ENCODE measurements at regions not wholly inside any gene's neighbourhood (a gene's known extent, or its start where the extent isn't known, plus 50 kb on each side); places are given as distances from the start of the nearest gene placed in this dataset.

- DNase-seq: no peak
These were observed 215.9 kb downstream of the SP3 start for GRCh38 chr2:173749315-173749714.

DNA sequence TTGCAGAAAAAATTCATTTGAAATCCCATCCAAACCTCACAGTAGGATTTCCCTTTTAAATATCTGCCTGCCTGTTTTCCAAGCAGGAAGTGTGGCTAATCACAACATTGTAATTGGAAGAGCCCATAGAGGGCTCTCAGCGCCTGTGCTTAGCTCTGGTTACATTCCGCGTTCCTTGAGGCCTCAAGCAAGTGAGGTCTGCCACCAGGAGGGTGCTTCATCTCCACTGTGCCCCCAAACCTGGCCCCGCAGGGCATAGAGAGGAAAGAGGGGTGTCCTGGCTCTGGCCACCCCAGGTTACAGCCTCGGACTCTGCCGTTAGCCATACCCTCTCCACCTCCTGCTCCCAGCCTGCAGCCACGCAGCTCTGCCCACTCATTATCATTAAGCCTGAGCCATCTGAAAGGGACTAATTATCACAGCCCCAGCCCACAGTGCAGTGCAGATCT is 214.8 kb downstream of the SP3 start:
- DNase-seq: no peak

DNA sequence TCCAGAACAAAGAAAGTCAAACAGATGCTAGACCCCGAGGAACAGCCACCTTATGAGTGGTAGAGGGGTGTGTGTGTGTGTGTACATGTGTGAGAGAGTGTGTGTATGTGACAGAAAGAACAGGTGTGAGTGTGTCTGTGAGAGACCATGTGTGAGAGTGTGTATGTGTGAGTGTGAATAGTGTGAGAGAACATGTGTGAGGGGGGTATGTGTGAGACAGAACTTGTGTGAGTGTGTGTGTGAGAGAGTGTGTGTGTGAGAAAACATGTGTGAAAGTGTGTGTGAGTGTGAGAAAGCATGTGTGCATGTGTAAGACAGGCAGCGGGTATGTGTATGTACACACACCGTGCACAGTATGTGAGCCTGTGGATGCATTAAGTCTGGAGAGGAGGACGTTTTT is 214.3 kb downstream of the SP3 start:
- no peak for DNase-seq

- no peak for DNase-seq
These were observed 213.8 kb downstream of the SP3 start for GRCh38 chr2:173751245-173751975.

DNA sequence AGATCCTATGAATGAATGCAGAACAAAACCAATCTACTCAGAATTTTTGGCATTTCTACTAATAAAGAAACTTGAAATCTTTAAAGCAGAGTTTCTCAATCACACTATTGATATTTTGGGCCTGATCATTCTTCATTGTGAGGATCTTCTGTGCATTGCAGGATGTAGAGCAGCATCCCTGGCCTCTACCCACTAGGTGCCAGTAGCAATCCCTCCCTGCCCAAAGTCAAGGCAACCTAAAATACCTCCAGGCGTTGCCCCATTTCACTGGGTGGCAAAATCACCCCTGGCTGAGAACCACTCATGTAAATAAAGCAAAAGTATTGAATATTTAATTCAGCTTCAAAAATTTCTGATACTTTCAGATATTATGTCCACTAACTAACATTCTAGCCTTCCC is 213.0 kb downstream of the SP3 start:
- DNase-seq: no peak

GRCh38 chr2:173753441-173753840 is 211.7 kb downstream of the SP3 start:
- no peak for DNase-seq

GRCh38 chr2:173754165-173754564 is 211.0 kb downstream of the SP3 start:
- DNase-seq: no peak

- DNase-seq: no peak
These were observed 210.3 kb downstream of the SP3 start for GRCh38 chr2:173754837-173755236.

DNA sequence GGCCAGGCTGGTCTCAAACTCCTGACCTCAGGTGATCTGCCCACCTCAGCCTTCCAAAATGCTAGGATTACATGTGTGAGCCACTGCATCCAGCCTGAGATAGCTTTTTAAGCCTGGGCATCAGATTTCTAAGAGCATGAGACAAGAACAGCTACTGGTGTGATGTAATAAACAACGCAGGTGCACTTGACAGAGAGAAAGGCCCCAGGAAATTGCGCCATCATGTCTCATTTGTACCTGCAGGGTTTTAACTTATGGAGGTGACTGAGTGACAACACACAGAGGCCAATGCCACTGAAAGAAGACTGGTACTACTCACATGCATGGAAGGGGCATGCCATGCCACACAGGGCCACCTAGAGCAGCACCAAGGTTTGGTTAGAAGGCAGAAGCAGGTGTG is 209.4 kb downstream of the SP3 start:
- DNase-seq: no peak

DNA sequence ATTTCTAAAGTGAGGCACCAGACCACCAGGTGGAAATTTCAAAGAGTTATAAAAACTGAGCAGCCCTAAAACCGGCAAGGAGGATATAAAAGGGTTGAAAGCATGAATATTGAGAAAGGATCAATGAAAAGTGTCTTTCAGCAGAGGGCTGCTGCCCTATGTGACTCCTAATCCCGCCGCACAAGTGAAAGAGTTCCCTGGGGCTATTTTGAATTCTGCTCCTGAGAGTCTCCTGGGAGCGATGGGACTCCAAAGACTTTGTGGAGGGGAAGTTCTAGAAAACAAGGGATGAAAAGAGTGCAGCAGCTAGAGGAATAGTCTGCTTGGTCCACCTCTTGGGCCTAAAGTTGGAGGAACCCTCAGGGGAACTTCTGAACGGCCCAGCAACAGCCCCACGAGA is 205.2 kb downstream of the SP3 start:
- DNase-seq: no peak

GRCh38 chr2:173760553-173760952 is 204.6 kb downstream of the SP3 start:
- DNase-seq: no peak

- DNase-seq: no peak
These were observed 203.5 kb downstream of the SP3 start for GRCh38 chr2:173761603-173762119.

GRCh38 chr2:173762221-173762620 is 203.0 kb downstream of the SP3 start:
- no peak for DNase-seq

GRCh38 chr2:173762864-173763263 is 202.3 kb downstream of the SP3 start:
- DNase-seq: no peak

GRCh38 chr2:173763641-173764040 is 201.5 kb downstream of the SP3 start:
- no peak for DNase-seq

GRCh38 chr2:173764094-173764493 is 201.1 kb downstream of the SP3 start:
- DNase-seq: no peak

DNA sequence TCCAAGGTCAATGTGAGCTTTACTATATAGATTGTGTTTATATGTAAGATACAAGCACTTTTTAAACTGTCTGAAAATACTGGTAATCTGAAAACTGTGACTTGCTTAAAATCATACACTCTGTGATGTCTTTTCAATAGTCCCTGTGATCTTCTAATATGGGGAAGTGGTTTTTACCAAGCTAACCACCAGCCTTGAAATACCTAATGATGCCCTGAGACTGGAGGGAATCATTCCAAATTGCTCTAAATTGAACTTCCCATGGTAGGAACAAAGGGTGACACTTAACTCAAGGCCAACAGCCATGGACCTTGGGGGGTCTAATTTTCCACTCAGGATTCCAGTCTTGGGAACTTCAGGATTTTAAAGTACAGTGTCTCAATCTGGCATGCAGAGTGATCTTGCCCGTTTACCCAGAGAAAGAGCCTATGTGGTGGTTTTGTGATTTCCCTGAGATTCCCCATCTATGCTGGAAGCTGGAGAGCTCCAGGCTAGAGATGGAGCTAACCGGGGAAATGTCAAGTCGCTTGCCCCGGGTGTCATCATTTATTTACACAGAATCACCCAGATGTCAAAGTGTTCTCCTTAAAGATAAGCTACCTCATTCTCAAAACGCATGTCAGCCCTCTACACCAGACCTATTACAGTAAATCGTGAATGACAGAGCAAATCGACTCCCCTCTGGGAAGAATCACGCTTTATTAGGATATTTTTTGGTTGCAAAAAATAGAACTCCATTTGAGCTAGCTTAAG is 198.5 kb downstream of the SP3 start:
- DNase-seq: no peak

DNA sequence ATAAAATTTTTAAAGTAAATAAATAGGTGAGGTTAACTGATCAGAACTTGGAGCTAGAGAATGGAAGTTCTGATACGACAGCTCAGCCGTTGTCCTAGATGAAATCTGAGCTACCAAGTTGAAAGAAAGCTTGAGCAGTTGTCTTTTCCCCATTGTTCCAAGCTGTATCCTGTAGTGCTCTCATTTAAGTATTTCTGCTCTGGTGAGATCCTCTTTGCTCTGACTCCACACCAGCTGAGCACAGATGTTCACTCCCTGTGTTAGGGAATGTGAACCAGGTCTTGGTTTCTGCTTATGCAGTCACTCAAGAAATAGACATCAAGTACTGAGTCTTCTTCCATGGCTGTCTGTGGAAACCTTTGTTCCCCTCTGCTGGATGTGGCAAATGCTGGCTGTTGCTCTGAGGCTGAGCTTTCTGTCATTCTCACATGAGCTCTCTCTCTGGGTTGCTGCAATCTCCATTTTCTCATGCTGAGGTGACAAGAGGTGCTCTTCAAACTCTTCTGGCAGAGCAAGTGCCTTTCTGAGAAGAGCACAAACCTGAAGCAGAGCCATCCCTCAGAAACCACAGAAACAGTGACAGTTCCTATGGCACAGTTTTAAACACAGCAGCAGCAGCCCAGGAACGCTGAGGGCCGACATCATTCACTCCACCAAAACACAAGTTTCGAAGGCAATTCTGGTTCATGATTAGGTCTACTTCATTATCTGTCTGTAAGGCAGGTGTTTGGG is 194.1 kb downstream of the SP3 start:
- no peak for DNase-seq

DNA sequence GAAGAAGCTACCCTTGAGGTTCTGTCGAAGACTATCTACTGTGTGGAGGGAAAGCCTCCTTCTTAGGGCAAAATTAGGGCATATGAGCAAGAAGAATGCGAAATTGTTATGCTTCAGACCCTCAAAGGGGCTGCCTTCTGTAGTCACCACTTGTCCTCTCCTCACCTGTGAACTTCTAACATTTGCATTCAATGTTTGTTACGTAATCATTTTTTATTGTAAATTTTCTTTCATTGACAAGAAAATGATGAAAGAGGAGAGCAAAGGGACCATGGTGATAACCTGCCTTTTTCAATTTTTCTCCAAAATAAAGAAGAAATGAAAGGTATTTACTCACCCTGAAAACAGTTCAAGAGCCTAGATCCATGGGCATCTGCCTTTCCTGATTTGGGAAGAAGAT is 193.0 kb downstream of the SP3 start:
- no peak for DNase-seq

DNA sequence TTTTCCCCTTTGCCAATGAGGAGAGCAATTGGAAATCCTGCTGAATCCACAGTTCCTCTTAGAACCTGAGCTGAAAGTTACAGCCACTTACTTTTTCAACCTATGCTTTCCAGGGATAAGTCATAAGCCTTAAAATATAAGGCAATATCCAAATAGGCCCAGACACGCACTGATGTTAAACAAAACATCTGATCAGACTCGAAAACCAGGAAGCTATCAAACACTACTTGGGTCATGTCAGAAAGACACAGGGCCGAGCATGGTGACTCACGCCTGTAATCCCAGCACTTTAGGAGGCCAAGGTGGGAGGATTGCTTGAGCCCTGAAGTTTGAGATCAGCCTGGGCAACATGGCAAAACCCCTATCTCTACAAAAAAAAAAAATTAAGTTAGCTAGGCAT is 192.1 kb downstream of the SP3 start:
- DNase-seq: no peak

- DNase-seq: no peak
These were observed 189.7 kb downstream of the SP3 start for GRCh38 chr2:173775440-173775839.

GRCh38 chr2:173782681-173783080 is 182.5 kb downstream of the SP3 start:
- DNase-seq: no peak

DNA sequence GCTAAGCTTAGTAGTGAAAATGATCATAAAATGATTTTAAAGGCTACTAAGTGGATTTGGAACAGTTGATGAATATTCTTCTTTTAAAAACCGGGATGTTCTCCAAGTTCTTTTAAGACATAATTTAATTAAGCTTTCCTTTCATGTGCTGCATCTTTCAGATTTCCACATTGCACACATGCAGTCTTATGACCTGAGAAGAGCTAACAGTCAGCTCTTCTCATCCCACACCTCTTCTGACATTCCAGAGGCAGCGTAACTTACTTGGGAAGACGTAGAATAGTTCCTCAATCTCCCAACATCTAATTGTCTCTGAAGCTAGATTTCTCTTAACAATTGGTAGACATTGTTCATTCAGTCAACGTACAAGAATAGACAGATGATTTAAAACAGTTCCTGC is 181.8 kb downstream of the SP3 start:
- DNase-seq: no peak

GRCh38 chr2:173785813-173786212 is 179.4 kb downstream of the SP3 start:
- DNase-seq: no peak
